Astrocyte of the cerebellum (primary cell): ENCODE measurements at regions not wholly inside any gene's neighbourhood (a gene's known extent, or its start where the extent isn't known, plus 50 kb on each side); places are given as distances from the start of the nearest gene placed in this dataset.
A peak's percentile ranks its signal among the peaks of the same experiment; 100 is the strongest.

Experiments
- DNase-seq: peaks from one replicate; pipeline ENCODE4 v3.0.0-alpha.2; 2011; ENCODE audit warnings: low read depth
- H3K4me3 ChIP-seq: 2 replicates; pipeline ENCODE4 v1.5.1; 2011; ENCODE audit warnings: mild to moderate bottlenecking, low read depth, low read length, moderate library complexity
- in situ Hi-C: cut with HindIII; loops from 2 replicates; pipeline ENCODE4 v1.10.0; 2017; ENCODE audit warnings: low sequenced_read_pairs
- TF ChIP-seq, protein P1 (sequence below): IDR thresholded peaks from 2 replicates; pipeline ENCODE4 v1.5.1; 2012; ENCODE audit warnings: low read length, low read depth, moderate library complexity, mild to moderate bottlenecking; ENCODE audit errors: missing control alignments

DNA sequence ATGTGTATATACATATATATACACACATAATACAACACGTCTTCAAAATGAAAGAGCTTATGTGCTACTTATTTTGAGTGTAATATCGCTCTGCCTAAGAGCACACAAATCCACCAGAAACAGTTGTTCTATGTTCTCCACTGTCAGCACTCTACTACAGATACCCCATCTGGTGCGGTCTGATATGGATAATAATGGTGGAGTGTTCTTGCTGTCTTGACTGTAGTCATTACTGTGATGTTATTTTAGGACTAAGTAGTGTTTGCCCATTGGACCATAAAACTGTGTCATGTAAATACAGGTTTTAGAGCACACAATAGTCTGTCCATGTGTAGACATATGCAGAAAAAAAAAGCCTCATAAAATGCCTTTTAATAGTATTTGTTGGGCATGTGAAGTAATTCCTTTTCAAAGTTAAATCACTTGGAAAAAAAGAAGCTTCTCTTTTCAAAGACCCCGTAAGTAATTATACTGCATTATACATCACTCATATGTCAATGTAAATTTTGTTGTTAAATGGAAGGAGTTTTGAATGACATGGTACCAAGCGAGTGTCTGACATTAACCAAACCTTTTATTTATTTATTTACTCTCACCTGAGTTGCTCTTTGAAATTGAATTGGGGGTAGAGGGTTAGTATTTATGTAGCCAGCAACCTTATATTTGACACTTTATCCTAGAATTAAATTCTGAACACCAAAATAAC lies 1249.2 kb upstream of the ZEB2 start:
- no peak for DNase-seq
- H3K4me3 ChIP-seq = no peak overlapping the region
- in situ Hi-C loops = loop anchor here (25.0 kb wide), 1 partner anchor 1257 kb away; the partner anchor contains the start of gene ZEB2
- TF ChIP-seq, protein P1, sequence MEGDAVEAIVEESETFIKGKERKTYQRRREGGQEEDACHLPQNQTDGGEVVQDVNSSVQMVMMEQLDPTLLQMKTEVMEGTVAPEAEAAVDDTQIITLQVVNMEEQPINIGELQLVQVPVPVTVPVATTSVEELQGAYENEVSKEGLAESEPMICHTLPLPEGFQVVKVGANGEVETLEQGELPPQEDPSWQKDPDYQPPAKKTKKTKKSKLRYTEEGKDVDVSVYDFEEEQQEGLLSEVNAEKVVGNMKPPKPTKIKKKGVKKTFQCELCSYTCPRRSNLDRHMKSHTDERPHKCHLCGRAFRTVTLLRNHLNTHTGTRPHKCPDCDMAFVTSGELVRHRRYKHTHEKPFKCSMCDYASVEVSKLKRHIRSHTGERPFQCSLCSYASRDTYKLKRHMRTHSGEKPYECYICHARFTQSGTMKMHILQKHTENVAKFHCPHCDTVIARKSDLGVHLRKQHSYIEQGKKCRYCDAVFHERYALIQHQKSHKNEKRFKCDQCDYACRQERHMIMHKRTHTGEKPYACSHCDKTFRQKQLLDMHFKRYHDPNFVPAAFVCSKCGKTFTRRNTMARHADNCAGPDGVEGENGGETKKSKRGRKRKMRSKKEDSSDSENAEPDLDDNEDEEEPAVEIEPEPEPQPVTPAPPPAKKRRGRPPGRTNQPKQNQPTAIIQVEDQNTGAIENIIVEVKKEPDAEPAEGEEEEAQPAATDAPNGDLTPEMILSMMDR = no peak

DNA sequence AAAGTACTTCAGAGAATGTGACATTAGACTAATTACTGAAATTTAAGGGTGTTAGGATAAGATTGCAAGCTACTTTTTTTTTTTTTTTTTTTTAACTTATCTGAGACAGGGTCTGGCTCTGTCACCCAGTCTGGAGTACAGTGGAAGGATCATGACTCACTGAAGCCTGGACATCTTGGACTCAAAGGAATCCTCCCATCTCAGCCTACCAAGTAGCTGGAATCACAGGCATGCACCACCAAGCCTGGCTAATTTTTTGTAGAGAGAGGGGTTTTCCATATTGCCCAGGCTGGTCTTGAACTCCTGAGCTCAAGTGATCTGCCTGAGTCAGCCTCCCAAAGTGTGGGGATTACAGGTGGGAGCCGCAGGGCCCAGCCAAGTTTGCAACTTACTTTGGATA lies 1246.0 kb upstream of the ZEB2 start:
- DNase-seq = no peak
- in situ Hi-C loops = loop anchor here (25.0 kb wide), 1 partner anchor 1254 kb away; the partner anchor contains the start of gene ZEB2
- no peak overlapping the region for H3K4me3 ChIP-seq
- TF ChIP-seq, protein P1 = no peak

DNA sequence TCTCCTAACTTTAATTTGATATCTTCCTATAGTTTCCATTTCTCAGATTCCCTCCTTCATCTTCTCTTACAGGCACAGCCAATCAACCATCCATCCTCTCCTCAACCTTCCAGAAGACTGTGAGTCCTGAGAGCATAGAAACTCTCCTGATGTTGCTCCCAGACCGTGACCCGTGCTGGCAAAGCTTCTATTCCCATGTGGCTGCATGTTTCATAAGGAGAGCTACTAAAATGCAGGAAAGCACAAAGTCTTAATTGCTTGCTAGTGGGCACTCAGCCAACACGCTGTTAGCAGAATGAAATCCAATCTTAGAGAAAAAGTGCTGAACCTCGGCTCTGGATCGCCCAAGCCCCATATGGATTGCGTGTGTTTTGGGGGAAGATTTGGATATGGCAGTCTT lies 1244.7 kb upstream of the ZEB2 start:
- in situ Hi-C loops = loop anchor here (25.0 kb wide), 1 partner anchor 1252 kb away; the partner anchor contains the start of gene ZEB2

DNA sequence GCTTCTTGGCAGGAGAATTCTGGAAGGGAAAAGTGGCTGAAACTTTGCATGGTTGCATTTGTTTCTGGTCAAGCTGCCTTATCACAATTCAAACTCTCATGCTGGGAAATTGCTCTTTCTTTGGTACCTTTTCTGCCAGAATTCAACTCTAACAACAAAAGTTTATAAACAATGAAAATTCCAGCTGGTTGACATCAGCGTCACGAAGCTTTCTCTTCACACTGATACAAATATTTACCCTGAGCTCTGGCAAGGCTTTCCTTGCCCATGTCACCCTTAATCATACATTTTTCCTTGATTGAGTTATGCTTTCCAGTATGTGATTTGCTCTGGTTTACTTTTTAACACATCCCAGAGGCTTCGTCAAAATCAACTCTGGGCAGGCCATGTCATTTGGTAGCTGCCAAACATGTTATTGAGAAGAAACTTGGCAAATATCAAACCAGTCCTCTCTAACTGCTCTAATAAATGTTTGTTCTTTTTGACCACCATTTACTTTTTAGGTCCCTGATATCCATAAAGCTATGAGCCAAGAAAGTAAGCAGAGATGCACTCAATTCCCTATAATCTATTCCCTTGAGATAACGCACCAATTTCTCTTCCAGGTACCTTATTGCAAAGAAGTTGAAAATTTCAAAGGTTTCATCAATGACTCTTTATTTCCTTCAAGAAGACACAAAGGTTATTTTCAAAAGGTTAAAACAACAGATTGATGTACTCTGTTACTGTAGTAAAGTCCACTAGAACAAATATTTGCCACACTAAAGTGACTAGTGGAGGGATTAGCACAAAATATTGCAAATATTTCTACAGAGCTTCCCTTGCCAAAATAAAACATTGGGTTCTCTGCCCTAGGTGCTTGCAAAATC lies 1241.1 kb upstream of the ZEB2 start:
- in situ Hi-C loops = loop anchor here (25.0 kb wide), 1 partner anchor 1249 kb away; the partner anchor contains the start of gene ZEB2
- peak; percentile 80 for DNase-seq
- no peak overlapping the region for H3K4me3 ChIP-seq
- TF ChIP-seq, protein P1 = no peak

More for the DNA sequence above, 1244.7 kb upstream of the ZEB2 start:
- no peak overlapping the region for H3K4me3 ChIP-seq
- TF ChIP-seq, protein P1 = no peak
- DNase-seq = no peak

DNA sequence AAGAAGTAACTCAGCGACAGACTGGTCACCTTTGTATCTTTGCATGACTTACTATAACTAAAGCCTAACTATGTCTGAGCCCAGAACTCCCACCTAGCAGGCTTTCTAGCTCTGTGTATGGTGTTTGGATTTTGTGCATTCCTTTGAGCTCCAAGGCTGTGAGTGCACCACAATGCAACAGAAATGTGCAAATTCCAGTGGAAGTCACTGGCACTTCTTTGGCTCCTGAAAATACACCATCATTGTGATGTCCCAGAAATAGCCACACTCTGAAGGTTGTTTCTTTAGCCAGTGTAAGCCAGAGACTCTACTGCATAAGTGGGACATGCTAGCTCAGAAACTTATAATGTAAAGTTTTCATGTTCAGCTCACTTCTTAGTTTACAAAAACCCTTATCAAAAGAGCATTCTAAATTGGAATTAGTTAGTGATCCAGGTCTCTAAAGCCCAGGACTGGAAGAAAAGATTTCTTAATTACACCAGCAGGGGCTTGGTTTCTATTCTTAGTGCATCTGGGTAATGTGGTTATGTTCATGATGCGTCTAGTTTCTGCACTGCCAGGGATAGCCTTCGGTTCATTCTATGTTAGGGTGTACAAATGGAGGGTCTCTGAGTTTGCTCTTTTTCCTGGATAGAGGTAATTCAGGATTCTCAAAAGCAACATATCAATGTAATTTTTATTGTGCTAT lies 1239.5 kb upstream of the ZEB2 start:
- in situ Hi-C loops = loop anchor here (25.0 kb wide), 1 partner anchor 1247 kb away; the partner anchor contains the start of gene ZEB2
- no peak for DNase-seq
- TF ChIP-seq, protein P1 = no peak
- H3K4me3 ChIP-seq = no peak overlapping the region
